ENCODE measurements at regions not wholly inside any gene's neighbourhood (a gene's known extent, or its start where the extent isn't known, plus 50 kb on each side); places are given as distances from the start of the nearest gene placed in this dataset.

DNA sequence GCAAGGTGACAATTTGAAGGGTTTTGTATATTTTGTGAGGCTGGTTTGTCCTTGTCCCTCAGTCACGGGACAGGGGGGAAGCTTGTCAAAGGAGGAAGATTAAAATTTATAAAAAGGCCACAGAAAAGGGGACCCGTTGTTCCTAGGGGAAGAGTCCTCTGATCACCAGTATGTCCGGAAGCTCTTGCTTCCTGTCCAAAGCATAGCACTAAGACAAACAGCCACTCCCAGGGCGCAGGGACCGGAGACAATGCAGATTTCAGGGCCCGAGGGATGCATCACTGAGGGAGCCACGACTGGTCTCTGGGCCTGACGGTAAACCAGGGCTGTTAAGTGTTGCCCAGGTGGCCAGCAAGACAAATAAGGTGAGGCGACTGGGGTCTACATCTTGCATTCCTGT lies 95.2 kb downstream of the MAF start:
- intact Hi-C loops (cut with DNase I): no loop called here
- H3K27ac ChIP-seq (ENCODE audit: low read depth in 1 of 2, low read length in 2 of 2): no peak overlapping the region
- H3K36me3 ChIP-seq (ENCODE audit: control insufficient read depth in 1 of 2, insufficient read depth in 2 of 2, low read length in 1 of 2): no peaks in the 10 kb centered on the region
- DNase-seq (no peak), ATAC-seq (ENCODE audit: low FRiP score) (no peak)
- H3K4me3 ChIP-seq (ENCODE audit: low read length in 2 of 2): no peak overlapping the region
- H3K9me3 ChIP-seq (ENCODE audit: control insufficient read depth, low read length): no peaks in the 10 kb centered on the region
- 91% methylated on average over 9 of the region's 9 CpGs for WGBS, 2 donors
- H3K27me3 ChIP-seq (ENCODE audit: control insufficient read depth in 1 of 2, insufficient read depth in 2 of 2, low read length in 1 of 2): no peaks in the 10 kb centered on the region
- peaks cover 2 to 3% of the 10 kb centered on the region in 2 donors for H3K4me1 ChIP-seq (ENCODE audit: control insufficient read depth in 1 of 2, insufficient read depth in 2 of 2, low read length in 2 of 2)

DNA sequence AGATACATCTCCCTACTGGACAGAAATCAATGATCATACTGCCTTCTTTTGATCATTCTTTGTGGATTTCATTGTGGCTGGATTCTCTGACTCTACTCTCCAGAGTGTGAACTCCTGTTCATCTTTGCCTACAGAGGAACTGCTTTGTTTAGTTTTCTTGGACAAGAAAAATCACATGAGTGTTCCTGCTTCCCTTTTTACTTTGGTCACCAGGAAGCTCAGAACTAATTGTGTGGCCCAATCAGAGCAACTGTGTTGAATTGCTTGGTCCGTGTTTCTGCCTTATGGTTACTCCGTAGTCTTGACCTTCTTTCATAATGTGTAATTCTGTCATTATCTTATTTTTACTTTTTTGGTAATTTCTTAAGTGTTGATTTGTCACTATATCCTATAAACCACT lies 97.0 kb downstream of the MAF start:
- intact Hi-C loops (cut with DNase I): no loop called here
- no peaks in the 10 kb centered on the region for H3K4me1 ChIP-seq (ENCODE audit: control insufficient read depth in 1 of 2, insufficient read depth in 2 of 2, low read length in 2 of 2)
- H3K9me3 ChIP-seq (ENCODE audit: control insufficient read depth, low read length): peaks cover 4% of the 10 kb centered on the region
- ATAC-seq (ENCODE audit: low FRiP score) (no peak), DNase-seq (no peak)
- WGBS, 2 donors: 89 to 98% methylated on average over 2 of the region's 2 CpGs
- H3K27ac ChIP-seq (ENCODE audit: low read depth in 1 of 2, low read length in 2 of 2): no peak overlapping the region
- no peaks in the 10 kb centered on the region for H3K27me3 ChIP-seq (ENCODE audit: control insufficient read depth in 1 of 2, insufficient read depth in 2 of 2, low read length in 1 of 2)
- no peak overlapping the region for H3K4me3 ChIP-seq (ENCODE audit: low read length in 2 of 2)
- H3K36me3 ChIP-seq (ENCODE audit: control insufficient read depth in 1 of 2, insufficient read depth in 2 of 2, low read length in 1 of 2): no peaks in the 10 kb centered on the region

DNA sequence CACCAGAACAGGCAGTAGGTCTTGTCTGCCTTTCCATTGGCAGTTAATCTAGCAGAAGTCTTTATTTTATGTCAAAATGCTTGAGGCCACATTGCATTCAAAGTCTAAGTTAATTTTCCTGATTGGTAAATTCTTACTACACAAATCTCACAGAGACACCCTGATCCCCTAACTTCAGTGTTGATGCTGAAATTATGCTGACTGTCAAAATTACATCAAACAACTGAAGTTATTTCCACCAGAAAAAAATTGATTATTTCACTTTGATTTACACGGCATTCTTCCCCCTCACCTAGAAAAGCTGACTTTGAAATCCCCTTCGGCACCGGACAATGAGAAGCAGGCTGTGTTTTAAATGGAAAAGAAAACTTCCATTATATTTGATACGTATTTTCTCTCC lies 99.1 kb downstream of the MAF start:
- Histone ChIP-seq H3K4me1 (ENCODE audit: control insufficient read depth in 1 of 2, insufficient read depth in 2 of 2, low read length in 2 of 2) (no peaks in the 10 kb centered on the region), H3K27ac (ENCODE audit: low read depth in 1 of 2, low read length in 2 of 2) (no peak overlapping the region), H3K4me3 (ENCODE audit: low read length in 2 of 2) (no peak overlapping the region), H3K9me3 (ENCODE audit: control insufficient read depth, low read length) (peaks cover 4% of the 10 kb centered on the region), H3K36me3 (ENCODE audit: control insufficient read depth in 1 of 2, insufficient read depth in 2 of 2, low read length in 1 of 2) (no peaks in the 10 kb centered on the region), H3K27me3 (ENCODE audit: control insufficient read depth in 1 of 2, insufficient read depth in 2 of 2, low read length in 1 of 2) (no peaks in the 10 kb centered on the region)
- intact Hi-C loops (cut with DNase I): no loop called here
- DNase-seq: no peak
- WGBS, 2 donors: 92 to 96% methylated on average over 4 of the region's 4 CpGs
- no peak for ATAC-seq (ENCODE audit: low FRiP score)

DNA sequence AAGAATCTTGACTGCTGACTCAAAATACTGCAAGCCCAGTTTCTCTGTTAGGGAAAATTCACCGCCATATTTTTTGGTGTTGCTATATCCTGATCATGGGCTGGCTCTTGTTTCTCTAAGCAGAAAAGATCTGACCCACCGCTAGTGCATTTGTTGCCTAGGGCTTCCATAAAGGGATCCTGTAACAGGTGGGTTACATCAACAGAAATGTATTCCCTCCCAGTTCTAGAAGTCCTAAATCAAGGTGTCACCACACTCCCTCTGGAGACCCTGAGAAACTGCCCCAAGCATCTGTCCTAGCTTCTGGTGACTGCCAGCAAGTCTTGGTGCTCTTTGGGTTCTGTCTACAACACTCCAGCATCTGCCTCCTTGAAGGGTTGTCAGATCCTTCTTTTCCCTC lies 99.7 kb downstream of the MAF start:
- ATAC-seq (ENCODE audit: low FRiP score) (no peak), DNase-seq (no peak)
- no peak overlapping the region for H3K4me3 ChIP-seq (ENCODE audit: low read length in 2 of 2)
- H3K36me3 ChIP-seq (ENCODE audit: control insufficient read depth in 1 of 2, insufficient read depth in 2 of 2, low read length in 1 of 2): no peaks in the 10 kb centered on the region
- H3K9me3 ChIP-seq (ENCODE audit: control insufficient read depth, low read length): peaks cover 4% of the 10 kb centered on the region
- 94 to 96% methylated on average over 2 of the region's 2 CpGs for WGBS, 2 donors
- H3K27ac ChIP-seq (ENCODE audit: low read depth in 1 of 2, low read length in 2 of 2): no peak overlapping the region
- intact Hi-C loops (cut with DNase I): no loop called here
- no peaks in the 10 kb centered on the region for H3K4me1 ChIP-seq (ENCODE audit: control insufficient read depth in 1 of 2, insufficient read depth in 2 of 2, low read length in 2 of 2)
- no peaks in the 10 kb centered on the region for H3K27me3 ChIP-seq (ENCODE audit: control insufficient read depth in 1 of 2, insufficient read depth in 2 of 2, low read length in 1 of 2)

DNA sequence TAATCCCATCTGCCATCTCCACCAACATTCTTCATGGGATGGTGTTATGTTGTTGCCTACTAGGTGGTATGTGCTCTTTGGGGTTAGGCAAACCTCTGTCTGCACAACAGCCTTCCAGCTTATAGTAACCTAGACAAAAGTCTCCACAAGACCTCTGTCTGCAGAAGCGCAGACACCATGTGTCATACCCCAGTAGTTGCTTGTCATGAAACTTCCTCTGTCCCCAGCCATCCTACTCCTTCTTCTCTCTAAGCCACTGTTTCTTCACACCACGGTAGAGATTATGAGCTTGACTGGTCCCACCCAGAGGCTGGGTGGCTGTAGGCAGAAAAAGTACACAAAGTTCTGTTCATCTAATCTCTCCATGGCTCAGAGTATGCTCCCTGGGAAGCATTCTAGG lies 100.3 kb downstream of the MAF start:
- WGBS, 2 donors: 87 to 93% methylated on average over 2 of the region's 2 CpGs
- intact Hi-C loops (cut with DNase I): no loop called here
- no peak for ATAC-seq (ENCODE audit: low FRiP score)

DNA sequence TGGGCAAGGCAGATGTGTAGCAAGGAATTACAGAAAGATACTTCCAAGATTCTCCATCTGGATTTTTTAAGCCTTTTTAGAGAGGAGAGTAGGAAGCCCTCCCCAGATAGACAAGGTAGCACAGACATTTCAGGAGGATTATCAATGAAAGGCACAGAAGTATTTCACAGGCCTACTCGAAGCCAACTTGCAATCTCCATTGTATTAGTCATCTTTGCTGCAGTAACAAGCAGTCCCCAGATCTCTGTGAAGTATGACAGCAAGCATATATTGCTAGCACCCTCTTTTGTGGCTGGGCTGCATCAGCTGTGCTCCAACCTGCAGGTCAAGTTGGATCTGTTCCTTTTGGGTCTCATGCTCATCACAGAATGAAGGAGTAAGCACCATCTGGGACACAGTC lies 101.6 kb downstream of the MAF start:
- 81 to 82% methylated on average over 1 of the region's 1 CpG for whole genome bisulfite sequencing, 2 donors
- DNase-seq: no peak
- intact Hi-C loops (cut with DNase I): no loop called here

More for the DNA sequence above, 100.3 kb downstream of the MAF start:
- Histone ChIP-seq H3K27ac (ENCODE audit: low read depth in 1 of 2, low read length in 2 of 2) (no peak overlapping the region), H3K4me3 (ENCODE audit: low read length in 2 of 2) (no peak overlapping the region), H3K4me1 (ENCODE audit: control insufficient read depth in 1 of 2, insufficient read depth in 2 of 2, low read length in 2 of 2) (no peaks in the 10 kb centered on the region), H3K9me3 (ENCODE audit: control insufficient read depth, low read length) (peaks cover 4% of the 10 kb centered on the region), H3K36me3 (ENCODE audit: control insufficient read depth in 1 of 2, insufficient read depth in 2 of 2, low read length in 1 of 2) (no peaks in the 10 kb centered on the region), H3K27me3 (ENCODE audit: control insufficient read depth in 1 of 2, insufficient read depth in 2 of 2, low read length in 1 of 2) (no peaks in the 10 kb centered on the region)
- no peak for DNase-seq

DNA sequence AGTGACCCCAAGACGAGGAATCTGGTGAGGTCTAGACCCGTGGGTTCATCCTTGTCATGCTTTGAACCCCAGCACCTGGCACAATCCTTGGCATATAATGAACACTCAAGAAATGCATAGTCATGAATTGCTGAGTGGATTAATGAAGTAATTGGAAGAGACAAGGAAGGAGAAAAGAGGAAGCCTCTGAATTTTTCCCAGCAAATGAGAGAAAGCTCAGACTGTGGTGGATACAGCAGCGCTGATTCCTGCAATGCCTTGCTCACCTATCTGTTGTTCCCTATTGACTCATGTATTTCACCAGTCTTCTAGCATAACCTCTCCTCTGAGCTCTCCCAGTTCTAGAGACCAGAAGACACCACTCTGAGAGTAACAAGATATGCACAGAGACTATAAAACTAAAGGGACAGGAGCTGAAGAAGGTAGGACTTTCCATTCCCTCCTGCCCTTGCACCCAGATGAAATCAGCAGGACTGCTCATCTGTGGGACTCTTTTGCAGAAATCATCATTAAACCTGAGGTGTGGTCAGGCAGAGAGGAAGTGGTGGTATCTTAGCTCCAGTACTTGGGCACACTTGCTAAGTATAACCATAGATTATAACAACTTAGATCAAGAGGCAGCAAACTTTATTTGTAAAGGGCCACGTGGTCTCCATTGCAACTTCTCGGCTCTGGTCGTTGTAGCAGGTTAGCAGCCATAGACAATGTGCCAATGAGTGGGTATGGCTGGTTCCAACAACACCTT lies 102.8 kb downstream of the MAF start:
- no peak overlapping the region for H3K27ac ChIP-seq (ENCODE audit: low read depth in 1 of 2, low read length in 2 of 2)
- H3K36me3 ChIP-seq (ENCODE audit: control insufficient read depth in 1 of 2, insufficient read depth in 2 of 2, low read length in 1 of 2): no peaks in the 10 kb centered on the region
- no peak overlapping the region for H3K4me3 ChIP-seq (ENCODE audit: low read length in 2 of 2)
- intact Hi-C loops (cut with DNase I): no loop called here
- DNase-seq: no peak
- H3K9me3 ChIP-seq (ENCODE audit: control insufficient read depth, low read length): peaks cover 4% of the 10 kb centered on the region
- WGBS, 2 donors: 92 to 95% methylated on average over 6 of the region's 6 CpGs
- no peak for ATAC-seq (ENCODE audit: low FRiP score)
- H3K4me1 ChIP-seq (ENCODE audit: control insufficient read depth in 1 of 2, insufficient read depth in 2 of 2, low read length in 2 of 2): peaks cover 0 to 2% of the 10 kb centered on the region in 2 donors
- H3K27me3 ChIP-seq (ENCODE audit: control insufficient read depth in 1 of 2, insufficient read depth in 2 of 2, low read length in 1 of 2): no peaks in the 10 kb centered on the region

More for the DNA sequence above, 101.6 kb downstream of the MAF start:
- Histone ChIP-seq H3K4me1 (ENCODE audit: control insufficient read depth in 1 of 2, insufficient read depth in 2 of 2, low read length in 2 of 2) (no peaks in the 10 kb centered on the region), H3K27me3 (ENCODE audit: control insufficient read depth in 1 of 2, insufficient read depth in 2 of 2, low read length in 1 of 2) (no peaks in the 10 kb centered on the region), H3K36me3 (ENCODE audit: control insufficient read depth in 1 of 2, insufficient read depth in 2 of 2, low read length in 1 of 2) (no peaks in the 10 kb centered on the region), H3K9me3 (ENCODE audit: control insufficient read depth, low read length) (peaks cover 4% of the 10 kb centered on the region), H3K27ac (ENCODE audit: low read depth in 1 of 2, low read length in 2 of 2) (no peak overlapping the region), H3K4me3 (ENCODE audit: low read length in 2 of 2) (no peak overlapping the region)
- no peak for ATAC-seq (ENCODE audit: low FRiP score)

DNA sequence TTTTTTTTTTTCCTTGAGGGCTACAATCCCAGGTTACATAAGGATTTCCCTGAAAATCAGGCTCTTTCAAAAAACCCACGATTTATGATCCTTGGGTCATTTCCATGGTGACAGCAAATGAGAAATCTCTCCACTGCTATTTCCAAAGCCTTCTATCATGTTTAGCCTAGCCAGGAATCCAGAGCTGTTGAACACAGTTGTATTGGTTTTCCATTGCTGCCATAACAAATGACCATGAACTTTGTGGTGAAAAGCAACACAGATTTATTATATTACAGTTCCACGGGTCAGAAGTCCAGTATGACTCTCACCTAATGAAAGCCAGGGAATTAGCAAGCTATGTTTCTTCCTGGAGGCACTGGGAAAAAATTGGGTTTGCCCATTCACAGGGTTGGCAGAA lies 106.6 kb downstream of the MAF start:
- peaks cover under 1% of the 10 kb centered on the region for H3K9me3 ChIP-seq (ENCODE audit: control insufficient read depth, low read length)
- intact Hi-C loops (cut with DNase I): no loop called here
- H3K27ac ChIP-seq (ENCODE audit: low read depth in 1 of 2, low read length in 2 of 2): no peak overlapping the region
- 17 to 34% methylated on average over 2 of the region's 2 CpGs for WGBS, 2 donors
- DNase-seq (no peak), ATAC-seq (ENCODE audit: low FRiP score) (no peak)
- no peaks in the 10 kb centered on the region for H3K36me3 ChIP-seq (ENCODE audit: control insufficient read depth in 1 of 2, insufficient read depth in 2 of 2, low read length in 1 of 2)
- H3K27me3 ChIP-seq (ENCODE audit: control insufficient read depth in 1 of 2, insufficient read depth in 2 of 2, low read length in 1 of 2): no peaks in the 10 kb centered on the region
- peaks cover 0 to 2% of the 10 kb centered on the region in 2 donors for H3K4me1 ChIP-seq (ENCODE audit: control insufficient read depth in 1 of 2, insufficient read depth in 2 of 2, low read length in 2 of 2)
- no peak overlapping the region for H3K4me3 ChIP-seq (ENCODE audit: low read length in 2 of 2)

DNA sequence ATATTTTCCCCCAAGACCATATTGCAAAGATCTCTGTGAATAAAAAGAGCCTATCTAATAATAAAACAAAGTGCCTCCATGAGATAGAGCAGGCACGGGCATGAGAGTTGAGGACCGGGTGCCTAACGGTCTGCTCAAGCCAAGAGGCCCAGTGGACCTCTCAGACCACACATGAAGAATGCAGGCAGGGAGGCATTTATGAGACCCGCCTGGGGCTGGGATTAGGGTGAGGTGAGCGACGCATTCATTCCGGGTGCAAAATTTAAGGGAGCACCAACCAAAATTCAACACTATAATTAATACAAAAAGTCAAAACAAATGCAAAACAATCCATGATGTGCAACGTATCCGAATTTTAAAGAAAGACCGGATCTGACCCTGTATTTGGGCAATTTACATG lies 108.5 kb downstream of the MAF start:
- Histone ChIP-seq H3K36me3 (ENCODE audit: control insufficient read depth in 1 of 2, insufficient read depth in 2 of 2, low read length in 1 of 2) (no peaks in the 10 kb centered on the region), H3K27ac (ENCODE audit: low read depth in 1 of 2, low read length in 2 of 2) (no peak overlapping the region), H3K4me3 (ENCODE audit: low read length in 2 of 2) (no peak overlapping the region), H3K4me1 (ENCODE audit: control insufficient read depth in 1 of 2, insufficient read depth in 2 of 2, low read length in 2 of 2) (peaks cover 0 to 2% of the 10 kb centered on the region in 2 donors), H3K9me3 (ENCODE audit: control insufficient read depth, low read length) (no peaks in the 10 kb centered on the region), H3K27me3 (ENCODE audit: control insufficient read depth in 1 of 2, insufficient read depth in 2 of 2, low read length in 1 of 2) (no peaks in the 10 kb centered on the region)
- ATAC-seq (ENCODE audit: low FRiP score) (no peak), DNase-seq (no peak)
- 80 to 89% methylated on average over 10 of the region's 10 CpGs for WGBS, 2 donors
- intact Hi-C loops (cut with DNase I): no loop called here

All from aorta (tissue), 5 donors.